Heart left ventricle (tissue), 13 donors: ENCODE measurements at regions not wholly inside any gene's neighbourhood (a gene's known extent, or its start where the extent isn't known, plus 50 kb on each side); places are given as distances from the start of the nearest gene placed in this dataset.

Experiments
- POLR2A ChIP-seq, 2 donors: fragments of 450-650 bp; IDR thresholded peaks; one replicate each; pipeline ENCODE4 v1.6.1; 2017; ENCODE audit warnings: antibody characterized with exemption in 2 of 2, mild to moderate bottlenecking in 2 of 2, moderate library complexity in 2 of 2
- TF ChIP-seq, protein P1 (sequence below), 12 donors: fragments of 200-600 bp; sonication (generic) in 4 of 12; IDR thresholded peaks; one replicate each; pipeline versions ENCODE4 v1.5.0 to v1.8.0; 2018 to 2022; ENCODE audit warnings: antibody characterized with exemption in 12 of 12, mild to moderate bottlenecking in 5 of 12
- donor health status: ischemic (EF 13 %, LVEDD 7.1; RV severe dilation, severe dysfunction).
- donor health status: DM: no; HTN: yes; CAD: no.
- donor health status: DM: no; HTN: no; CAD: no.
- donor health status: ischemic (EF 25% LVEDD 6.9; RV normal size, moderate dysfunction).
- donor health status: ischemic (EF 25% LVEDD 5.7; RV mildly dilated, moderate dysfunction).
- donor health status: ischemic (EF 35%, LVEDD 5.7; RV mildly dilated, moderate dysfunction).
- donor health status: nonischemic (EF 11% LVEDD 7.7; RV severe dilation, severe dysfunction).
- donor health status: DM: yes; HTN: yes; CAD: no.
- donor health status: PGD.
- donor health status: ischemic (EF 29% LVEDD 5.4; RV normal size, mild dysfunction).
- donor health status: nonischemic (EF 23%, LVEDD 6.1; RV moderate dilation, normal function).

DNA sequence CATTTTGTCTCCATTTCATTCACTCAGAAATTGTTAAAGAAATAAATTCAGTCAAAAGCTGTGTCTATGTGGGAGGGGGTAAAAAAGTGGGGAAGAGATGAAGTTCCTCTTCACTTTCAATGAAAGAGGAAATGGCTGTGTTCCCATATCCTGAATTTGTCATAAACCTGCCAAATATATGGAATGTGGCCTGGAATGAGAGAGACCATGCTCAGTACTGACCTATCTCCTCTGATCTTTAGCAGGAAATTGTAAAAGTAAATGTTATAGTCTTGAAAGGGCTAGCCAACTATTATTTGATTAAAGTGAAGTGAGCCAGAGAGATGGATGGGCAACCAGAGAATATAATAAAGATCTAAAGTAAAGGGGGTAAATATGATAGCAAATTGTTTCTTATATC is 130.3 kb upstream of the C21orf91 start:
- TF ChIP-seq, protein P1, sequence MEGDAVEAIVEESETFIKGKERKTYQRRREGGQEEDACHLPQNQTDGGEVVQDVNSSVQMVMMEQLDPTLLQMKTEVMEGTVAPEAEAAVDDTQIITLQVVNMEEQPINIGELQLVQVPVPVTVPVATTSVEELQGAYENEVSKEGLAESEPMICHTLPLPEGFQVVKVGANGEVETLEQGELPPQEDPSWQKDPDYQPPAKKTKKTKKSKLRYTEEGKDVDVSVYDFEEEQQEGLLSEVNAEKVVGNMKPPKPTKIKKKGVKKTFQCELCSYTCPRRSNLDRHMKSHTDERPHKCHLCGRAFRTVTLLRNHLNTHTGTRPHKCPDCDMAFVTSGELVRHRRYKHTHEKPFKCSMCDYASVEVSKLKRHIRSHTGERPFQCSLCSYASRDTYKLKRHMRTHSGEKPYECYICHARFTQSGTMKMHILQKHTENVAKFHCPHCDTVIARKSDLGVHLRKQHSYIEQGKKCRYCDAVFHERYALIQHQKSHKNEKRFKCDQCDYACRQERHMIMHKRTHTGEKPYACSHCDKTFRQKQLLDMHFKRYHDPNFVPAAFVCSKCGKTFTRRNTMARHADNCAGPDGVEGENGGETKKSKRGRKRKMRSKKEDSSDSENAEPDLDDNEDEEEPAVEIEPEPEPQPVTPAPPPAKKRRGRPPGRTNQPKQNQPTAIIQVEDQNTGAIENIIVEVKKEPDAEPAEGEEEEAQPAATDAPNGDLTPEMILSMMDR (IDR thresholded peaks at IDR 0.05), result no peak
- no peak for TF ChIP-seq POLR2A (IDR thresholded peaks at IDR 0.05)
